ENCODE measurements at regions not wholly inside any gene's neighbourhood (a gene's known extent, or its start where the extent isn't known, plus 50 kb on each side); places are given as distances from the start of the nearest gene placed in this dataset.
"Not testable (repeated sequence)": the region's sequence is repeated elsewhere in the genome, so short reads cannot be mapped to it uniquely, and the experiment has no call there.

GRCh38 chr12:9332564-9332963, 124.4 kb upstream of the PZP start:
- no peak overlapping the region for H3K4me3 ChIP-seq (ENCODE audit: low read length)
- peaks cover 22% of the 10 kb centered on the region for H3K4me1 ChIP-seq (ENCODE audit: insufficient read depth, low read length)
- no peaks in the 10 kb centered on the region for H3K27me3 ChIP-seq (ENCODE audit: insufficient read depth, low read length)
- H3K9me3 ChIP-seq (ENCODE audit: low read depth, low read length): no peaks in the 10 kb centered on the region

GRCh38 chr12:9331218-9331626, 123.0 kb upstream of the PZP start:
- Histone ChIP-seq H3K4me1 (ENCODE audit: insufficient read depth, low read length) (peaks cover 25% of the 10 kb centered on the region), H3K27me3 (ENCODE audit: insufficient read depth, low read length) (no peaks in the 10 kb centered on the region), H3K4me3 (ENCODE audit: low read length) (no peak overlapping the region)

GRCh38 chr12:9329019-9329418, 120.8 kb upstream of the PZP start:
- no peaks in the 10 kb centered on the region for H3K27me3 ChIP-seq (ENCODE audit: insufficient read depth, low read length)
- H3K4me3 ChIP-seq (ENCODE audit: low read length): no peak overlapping the region
- H3K9me3 ChIP-seq (ENCODE audit: low read depth, low read length): no peaks in the 10 kb centered on the region
- H3K4me1 ChIP-seq (ENCODE audit: insufficient read depth, low read length): peaks cover 20% of the 10 kb centered on the region

More at GRCh38 chr12:9331218-9331626, 123.0 kb upstream of the PZP start:
- H3K9me3 ChIP-seq (ENCODE audit: low read depth, low read length): no peaks in the 10 kb centered on the region

GRCh38 chr12:9328065-9328464, 119.9 kb upstream of the PZP start:
- Histone ChIP-seq H3K9me3 (ENCODE audit: low read depth, low read length) (no peaks in the 10 kb centered on the region), H3K27me3 (ENCODE audit: insufficient read depth, low read length) (no peaks in the 10 kb centered on the region), H3K4me3 (ENCODE audit: low read length) (no peak overlapping the region), H3K4me1 (ENCODE audit: insufficient read depth, low read length) (peaks cover 11% of the 10 kb centered on the region)

- Histone ChIP-seq H3K4me3 (ENCODE audit: low read length) (no peak overlapping the region), H3K27me3 (ENCODE audit: insufficient read depth, low read length) (no peaks in the 10 kb centered on the region), H3K9me3 (ENCODE audit: low read depth, low read length) (no peaks in the 10 kb centered on the region), H3K4me1 (ENCODE audit: insufficient read depth, low read length) (peaks cover 8% of the 10 kb centered on the region)
Measured at GRCh38 chr12:9327320-9327719, 119.1 kb upstream of the PZP start.

- H3K4me1 ChIP-seq (ENCODE audit: insufficient read depth, low read length); H3K4me3 ChIP-seq (ENCODE audit: low read length); H3K27me3 ChIP-seq (ENCODE audit: insufficient read depth, low read length); H3K9me3 ChIP-seq (ENCODE audit: low read depth, low read length): not testable (repeated sequence)
Measured at GRCh38 chr12:9326849-9327248, 118.7 kb upstream of the PZP start.

GRCh38 chr12:9326085-9326484, 117.9 kb upstream of the PZP start:
- H3K4me3 ChIP-seq (ENCODE audit: low read length): no peak overlapping the region
- H3K27me3 ChIP-seq (ENCODE audit: insufficient read depth, low read length): no peaks in the 10 kb centered on the region
- H3K9me3 ChIP-seq (ENCODE audit: low read depth, low read length): no peaks in the 10 kb centered on the region
- peaks cover 4% of the 10 kb centered on the region for H3K4me1 ChIP-seq (ENCODE audit: insufficient read depth, low read length)

GRCh38 chr12:9325471-9325870, 117.3 kb upstream of the PZP start:
- Histone ChIP-seq H3K9me3 (ENCODE audit: low read depth, low read length) (no peaks in the 10 kb centered on the region), H3K4me1 (ENCODE audit: insufficient read depth, low read length) (peaks cover 4% of the 10 kb centered on the region), H3K27me3 (ENCODE audit: insufficient read depth, low read length) (no peaks in the 10 kb centered on the region), H3K4me3 (ENCODE audit: low read length) (no peak overlapping the region)

- H3K4me1 ChIP-seq (ENCODE audit: insufficient read depth, low read length): peaks cover 4% of the 10 kb centered on the region
- no peaks in the 10 kb centered on the region for H3K27me3 ChIP-seq (ENCODE audit: insufficient read depth, low read length)
- no peak overlapping the region for H3K4me3 ChIP-seq (ENCODE audit: low read length)
- no peaks in the 10 kb centered on the region for H3K9me3 ChIP-seq (ENCODE audit: low read depth, low read length)
Measured at GRCh38 chr12:9324782-9325181, 116.6 kb upstream of the PZP start.

- H3K4me1 ChIP-seq (ENCODE audit: insufficient read depth, low read length): peaks cover 4% of the 10 kb centered on the region
- no peaks in the 10 kb centered on the region for H3K27me3 ChIP-seq (ENCODE audit: insufficient read depth, low read length)
- no peaks in the 10 kb centered on the region for H3K9me3 ChIP-seq (ENCODE audit: low read depth, low read length)
- H3K4me3 ChIP-seq (ENCODE audit: low read length): no peak overlapping the region
Measured at GRCh38 chr12:9323144-9323681, 115.0 kb upstream of the PZP start.

- H3K4me3 ChIP-seq (ENCODE audit: low read length): no peak overlapping the region
- no peaks in the 10 kb centered on the region for H3K4me1 ChIP-seq (ENCODE audit: insufficient read depth, low read length)
- no peaks in the 10 kb centered on the region for H3K27me3 ChIP-seq (ENCODE audit: insufficient read depth, low read length)
- H3K9me3 ChIP-seq (ENCODE audit: low read depth, low read length): no peaks in the 10 kb centered on the region
Measured at GRCh38 chr12:9319842-9320173, 111.6 kb upstream of the PZP start.

GRCh38 chr12:9319044-9319841, 111.0 kb upstream of the PZP start:
- Histone ChIP-seq H3K4me1 (ENCODE audit: insufficient read depth, low read length) (no peaks in the 10 kb centered on the region), H3K27me3 (ENCODE audit: insufficient read depth, low read length) (no peaks in the 10 kb centered on the region), H3K4me3 (ENCODE audit: low read length) (no peak overlapping the region), H3K9me3 (ENCODE audit: low read depth, low read length) (no peaks in the 10 kb centered on the region)

GRCh38 chr12:9313479-9313878, 105.3 kb upstream of the PZP start:
- not testable (repeated sequence) for H3K4me1 ChIP-seq (ENCODE audit: insufficient read depth, low read length); H3K27me3 ChIP-seq (ENCODE audit: insufficient read depth, low read length); H3K9me3 ChIP-seq (ENCODE audit: low read depth, low read length); H3K4me3 ChIP-seq (ENCODE audit: low read length)

GRCh38 chr12:9312406-9313392, 104.5 kb upstream of the PZP start:
- not testable (repeated sequence) for H3K4me3 ChIP-seq (ENCODE audit: low read length); H3K4me1 ChIP-seq (ENCODE audit: insufficient read depth, low read length); H3K9me3 ChIP-seq (ENCODE audit: low read depth, low read length); H3K27me3 ChIP-seq (ENCODE audit: insufficient read depth, low read length)

- not testable (repeated sequence) for H3K4me1 ChIP-seq (ENCODE audit: insufficient read depth, low read length); H3K27me3 ChIP-seq (ENCODE audit: insufficient read depth, low read length); H3K9me3 ChIP-seq (ENCODE audit: low read depth, low read length); H3K4me3 ChIP-seq (ENCODE audit: low read length)
Measured at GRCh38 chr12:9311454-9311853, 103.3 kb upstream of the PZP start.

Measured in mononuclear cell (primary cell).